Endodermal cell (in vitro differentiated cells): ENCODE measurements at regions not wholly inside any gene's neighbourhood (a gene's known extent, or its start where the extent isn't known, plus 50 kb on each side); places are given as distances from the start of the nearest gene placed in this dataset.

Experiments
- DNase-seq: peaks from one replicate; pipeline ENCODE4 v3.0.0-alpha.2; 2017
- H3K27ac ChIP-seq: 2 replicates; pipeline ENCODE4 v1.5.1; 2013; ENCODE audit warnings: mild to moderate bottlenecking, low read depth, low read length, moderate library complexity
- H3K27me3 ChIP-seq: 2 replicates; pipeline ENCODE4 v1.6.1; 2013; ENCODE audit warnings: mild to moderate bottlenecking, low read length, moderate library complexity; ENCODE audit not compliant: insufficient read depth, control insufficient read depth, poor library complexity, severe bottlenecking
- H3K36me3 ChIP-seq: 2 replicates; pipeline ENCODE4 v1.7.0; 2013; ENCODE audit warnings: mild to moderate bottlenecking, low read length, moderate library complexity; ENCODE audit not compliant: control insufficient read depth, insufficient read depth
- H3K4me1 ChIP-seq: one replicate; pipeline ENCODE4 v1.7.0; 2013; ENCODE audit warnings: low read length; ENCODE audit not compliant: control insufficient read depth, insufficient read depth
- H3K4me3 ChIP-seq: 2 replicates; pipeline ENCODE4 v1.5.1; 2013; ENCODE audit warnings: mild to moderate bottlenecking, low read length, moderate library complexity
- H3K9ac ChIP-seq: 2 replicates; pipeline ENCODE4 v1.6.1; 2013; ENCODE audit warnings: mild to moderate bottlenecking, low read length, moderate library complexity; ENCODE audit not compliant: poor library complexity, severe bottlenecking; ENCODE audit errors: extremely low read depth
- H3K9me3 ChIP-seq: 2 replicates; pipeline ENCODE4 v1.6.1; 2013; ENCODE audit warnings: mild to moderate bottlenecking, low read length, moderate library complexity; ENCODE audit not compliant: control insufficient read depth
- H3K27ac Mint-ChIP-seq: 2 replicates; pipeline ENCODE4 v1.8.0; 2020; ENCODE audit warnings: mixed read lengths
- H3K27me3 Mint-ChIP-seq: 2 replicates; pipeline ENCODE4 v1.8.0; 2021; ENCODE audit warnings: mild to moderate bottlenecking, mixed read lengths; ENCODE audit not compliant: insufficient read depth
- H3K36me3 Mint-ChIP-seq: 2 replicates; pipeline ENCODE4 v1.8.0; 2020; ENCODE audit warnings: low read depth, mixed read lengths
- H3K4me1 Mint-ChIP-seq: 2 replicates; pipeline ENCODE4 v1.8.0; 2020; ENCODE audit warnings: mixed read lengths
- H3K4me3 Mint-ChIP-seq: 2 replicates; pipeline ENCODE4 v1.8.0; 2020; ENCODE audit warnings: mild to moderate bottlenecking, moderate library complexity, mixed read lengths
- H3K9me3 Mint-ChIP-seq: 2 replicates; pipeline ENCODE4 v1.8.0; 2020; ENCODE audit warnings: mild to moderate bottlenecking, mixed read lengths
- CTCF ChIP-seq: fragments of 200-600 bp; sonication (generic); conservative IDR thresholded peaks from 2 replicates; pipeline ENCODE4 v1.5.0; 2021; ENCODE audit warnings: antibody characterized with exemption, mild to moderate bottlenecking
- WGBS, 2 experiments: methylation state at CpG; one replicate each; pipeline versions ENCODE4 v1.1.5 to v1.1.7; 2013; ENCODE audit warnings: missing lambda C conversion rate in 2 of 2, mixed read lengths in 1 of 2; ENCODE audit not compliant: insufficient coverage in 1 of 2, insufficient read length in 1 of 2; 5-methylcytosine and 5-hydroxymethylcytosine counted together

DNA sequence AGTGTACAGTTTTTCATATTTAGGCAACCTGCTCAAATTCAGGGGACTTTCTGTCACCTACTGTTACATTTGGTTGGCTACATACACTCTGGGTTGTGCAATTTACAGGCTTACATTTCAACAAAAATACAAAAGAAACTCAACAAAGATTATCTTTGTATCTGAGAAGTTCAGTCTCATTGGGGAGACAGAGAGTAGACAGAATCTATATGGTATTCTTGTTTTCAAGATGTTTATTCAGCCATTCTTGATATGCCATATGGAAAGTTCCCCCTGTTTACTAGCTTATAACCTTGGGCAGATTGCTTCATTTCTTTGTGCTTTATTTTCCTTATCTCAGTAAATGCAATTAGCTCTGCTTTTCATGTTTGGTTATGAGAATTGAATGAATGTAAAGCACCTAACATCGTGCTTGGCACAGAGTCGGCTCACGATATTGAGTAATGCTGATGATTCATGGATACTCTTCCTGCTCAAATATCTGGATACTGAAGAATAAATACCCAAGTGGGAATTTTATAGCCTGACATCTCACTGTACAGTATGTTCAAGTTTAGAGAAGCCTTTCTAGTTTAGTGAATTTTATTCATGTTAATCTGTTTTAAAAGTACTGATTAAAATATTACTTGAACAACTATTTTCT, 96.5 kb upstream of the PACRGL start:
- no peak overlapping the region for H3K27ac ChIP-seq
- H3K4me3 ChIP-seq: no peak overlapping the region
- H3K9ac ChIP-seq: no peak overlapping the region
- H3K9me3 ChIP-seq: no peaks in the 10 kb centered on the region
- no peaks in the 10 kb centered on the region for H3K27me3 ChIP-seq
- Mint-ChIP-seq H3K9me3 (no peaks in the 10 kb centered on the region), H3K27ac (no peak overlapping the region), H3K36me3 (no peaks in the 10 kb centered on the region), H3K27me3 (no peaks in the 10 kb centered on the region), H3K4me1 (no peaks in the 10 kb centered on the region), H3K4me3 (no peak overlapping the region)
- 95 to 96% methylated on average over 3 of the region's 3 CpGs for WGBS, 2 experiments
- no peaks in the 10 kb centered on the region for H3K36me3 ChIP-seq
- TF ChIP-seq CTCF: no peak
- H3K4me1 ChIP-seq: no peaks in the 10 kb centered on the region
- DNase-seq: no peak

GRCh38 chr4:20612313-20612712, 87.9 kb upstream of the PACRGL start:
- Mint-ChIP-seq H3K4me3 (no peak overlapping the region), H3K36me3 (no peaks in the 10 kb centered on the region), H3K27me3 (no peaks in the 10 kb centered on the region), H3K4me1 (no peaks in the 10 kb centered on the region), H3K27ac (no peak overlapping the region), H3K9me3 (no peaks in the 10 kb centered on the region)
- no peak for DNase-seq
- Histone ChIP-seq H3K4me3 (no peak overlapping the region), H3K27me3 (no peaks in the 10 kb centered on the region), H3K4me1 (no peaks in the 10 kb centered on the region), H3K9ac (no peak overlapping the region), H3K36me3 (no peaks in the 10 kb centered on the region), H3K9me3 (no peaks in the 10 kb centered on the region), H3K27ac (no peak overlapping the region)
- WGBS, 2 experiments: 90 to 100% methylated on average over 3 to 7 of the region's 7 CpGs
- no peak for TF ChIP-seq CTCF

DNA sequence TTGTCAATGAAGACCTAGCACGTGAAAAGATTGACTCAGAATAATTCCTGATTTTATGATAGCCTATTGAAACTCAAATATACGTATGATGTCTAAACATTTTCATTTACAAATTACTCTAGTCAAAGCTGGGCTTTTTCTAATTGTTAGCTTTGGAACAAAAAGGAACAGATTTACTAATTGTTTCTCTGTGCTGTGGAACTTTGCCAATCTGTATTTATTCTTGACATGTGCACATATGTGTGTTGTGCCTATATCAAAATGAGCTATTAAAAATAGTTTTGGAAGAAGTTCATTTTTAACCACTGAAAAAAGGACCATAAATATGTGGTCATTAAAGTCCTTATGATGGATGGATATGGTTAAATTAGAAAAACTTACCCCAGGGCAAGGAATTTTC, 85.4 kb upstream of the PACRGL start:
- WGBS, 2 experiments: 83 to 91% methylated on average over 1 to 2 of the region's 2 CpGs
- H3K36me3 Mint-ChIP-seq: no peaks in the 10 kb centered on the region

More for the DNA sequence above, 85.4 kb upstream of the PACRGL start:
- Mint-ChIP-seq H3K9me3 (no peaks in the 10 kb centered on the region), H3K4me1 (peaks cover 4% of the 10 kb centered on the region), H3K27me3 (no peaks in the 10 kb centered on the region), H3K27ac (no peak overlapping the region), H3K4me3 (no peak overlapping the region)
- Histone ChIP-seq H3K9me3 (no peaks in the 10 kb centered on the region), H3K9ac (no peak overlapping the region), H3K4me1 (peaks cover 5% of the 10 kb centered on the region), H3K27ac (no peak overlapping the region), H3K27me3 (no peaks in the 10 kb centered on the region), H3K4me3 (no peak overlapping the region), H3K36me3 (no peaks in the 10 kb centered on the region)
- TF ChIP-seq CTCF: no peak
- DNase-seq: no peak
